Smooth muscle cell (in vitro differentiated cells): ENCODE measurements at regions not wholly inside any gene's neighbourhood (a gene's known extent, or its start where the extent isn't known, plus 50 kb on each side); places are given as distances from the start of the nearest gene placed in this dataset.
A peak's percentile ranks its signal among the peaks of the same experiment; 100 is the strongest.

Experiments
- DNase-seq: peaks from one replicate; lab custom pipeline; 2025; ENCODE audit not compliant: unreplicated experiment; lab: John Stamatoyannopoulos, UW
- H2AFZ ChIP-seq: fragments of 200-600 bp; sonication (generic); 2 replicates; pipeline ENCODE4 v1.6.0; 2016; ENCODE audit warnings: antibody characterized with exemption, low read depth, mild to moderate bottlenecking
- H3F3A ChIP-seq: fragments of 200-600 bp; sonication (generic); 2 replicates; pipeline ENCODE4 v1.6.0; 2017; ENCODE audit warnings: antibody characterized with exemption, low read depth
- H3K27ac ChIP-seq: fragments of 200-600 bp; sonication (generic); 2 replicates; pipeline ENCODE4 v1.5.1; 2016; ENCODE audit warnings: low read depth, mild to moderate bottlenecking
- H3K27me3 ChIP-seq: fragments of 200-600 bp; sonication (generic); 2 replicates; pipeline ENCODE4 v1.6.1; 2016; ENCODE audit warnings: low read depth, mild to moderate bottlenecking
- H3K36me3 ChIP-seq: fragments of 200-600 bp; sonication (generic); 2 replicates; pipeline ENCODE4 v1.5.1; 2016; ENCODE audit warnings: low read depth
- H3K4me1 ChIP-seq: fragments of 200-600 bp; sonication (generic); 2 replicates; pipeline ENCODE4 v1.5.1; 2016; ENCODE audit warnings: low read depth
- H3K4me2 ChIP-seq: fragments of 200-600 bp; sonication (generic); 2 replicates; pipeline ENCODE4 v1.6.0; 2016; ENCODE audit warnings: mild to moderate bottlenecking
- H3K4me3 ChIP-seq: fragments of 200-600 bp; sonication (generic); 2 replicates; pipeline ENCODE4 v1.5.1; 2016; ENCODE audit warnings: mild to moderate bottlenecking
- H3K79me2 ChIP-seq: fragments of 200-600 bp; sonication (generic); 2 replicates; pipeline ENCODE4 v1.6.0; 2016; ENCODE audit warnings: low read depth, mild to moderate bottlenecking
- H3K9ac ChIP-seq: fragments of 200-600 bp; sonication (generic); 2 replicates; pipeline ENCODE4 v1.6.0; 2016; ENCODE audit warnings: low read depth
- H3K9me3 ChIP-seq: fragments of 200-600 bp; sonication (generic); replicated peaks from 2 replicates; pipeline ENCODE4 v1.5.1; 2016; ENCODE audit warnings: low read depth
- H4K20me1 ChIP-seq: fragments of 200-600 bp; sonication (generic); 2 replicates; pipeline ENCODE4 v1.6.0; 2016; ENCODE audit warnings: low read depth
- WGBS: methylation state at CpG from one replicate; pipeline ENCODE4 v1.1.7; 2016; ENCODE audit warnings: low lambda C conversion rate; 5-methylcytosine and 5-hydroxymethylcytosine counted together
- TF ChIP-seq, protein P1 (sequence below): fragments of 200-600 bp; sonication (generic); IDR thresholded peaks from 2 replicates; pipeline ENCODE4 v1.5.1; 2017; ENCODE audit warnings: borderline replicate concordance, mild to moderate bottlenecking, antibody characterized with exemption; ENCODE audit not compliant: insufficient read depth, poor library complexity, severe bottlenecking

DNA sequence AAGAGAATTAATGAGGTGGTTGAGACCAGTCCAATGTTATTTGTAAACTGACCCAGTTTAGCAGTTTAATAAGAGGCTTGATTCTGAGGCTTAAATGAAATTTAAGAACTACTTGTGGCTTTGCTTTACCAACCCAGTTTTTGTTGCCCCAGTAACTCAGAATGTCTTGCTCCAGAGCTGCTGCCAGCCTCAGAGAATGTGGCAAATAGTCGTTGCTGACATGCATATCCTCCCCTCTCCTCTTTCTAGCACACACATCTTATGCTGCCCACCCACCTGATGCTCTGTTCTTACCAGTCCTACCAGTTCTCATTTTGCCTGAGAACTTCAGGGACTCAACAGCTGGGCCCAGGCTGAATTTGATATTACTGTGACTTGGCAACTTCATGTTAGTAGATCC, 92.4 kb upstream of the TSC22D2 start:
- Histone ChIP-seq H4K20me1 (no peaks in the 10 kb centered on the region), H3K9ac (no peak overlapping the region), H3K79me2 (no peaks in the 10 kb centered on the region), H3K4me2 (no peak overlapping the region), H3K4me3 (no peak overlapping the region), H3K27me3 (no peaks in the 10 kb centered on the region), H3K4me1 (peaks cover 7% of the 10 kb centered on the region), H3K9me3 (no peaks in the 10 kb centered on the region), H3F3A (peaks cover 4% of the 10 kb centered on the region), H3K27ac (no peak overlapping the region), H2AFZ (peak overlapping the region; percentile 72), H3K36me3 (no peaks in the 10 kb centered on the region)
- TF ChIP-seq, protein P1, sequence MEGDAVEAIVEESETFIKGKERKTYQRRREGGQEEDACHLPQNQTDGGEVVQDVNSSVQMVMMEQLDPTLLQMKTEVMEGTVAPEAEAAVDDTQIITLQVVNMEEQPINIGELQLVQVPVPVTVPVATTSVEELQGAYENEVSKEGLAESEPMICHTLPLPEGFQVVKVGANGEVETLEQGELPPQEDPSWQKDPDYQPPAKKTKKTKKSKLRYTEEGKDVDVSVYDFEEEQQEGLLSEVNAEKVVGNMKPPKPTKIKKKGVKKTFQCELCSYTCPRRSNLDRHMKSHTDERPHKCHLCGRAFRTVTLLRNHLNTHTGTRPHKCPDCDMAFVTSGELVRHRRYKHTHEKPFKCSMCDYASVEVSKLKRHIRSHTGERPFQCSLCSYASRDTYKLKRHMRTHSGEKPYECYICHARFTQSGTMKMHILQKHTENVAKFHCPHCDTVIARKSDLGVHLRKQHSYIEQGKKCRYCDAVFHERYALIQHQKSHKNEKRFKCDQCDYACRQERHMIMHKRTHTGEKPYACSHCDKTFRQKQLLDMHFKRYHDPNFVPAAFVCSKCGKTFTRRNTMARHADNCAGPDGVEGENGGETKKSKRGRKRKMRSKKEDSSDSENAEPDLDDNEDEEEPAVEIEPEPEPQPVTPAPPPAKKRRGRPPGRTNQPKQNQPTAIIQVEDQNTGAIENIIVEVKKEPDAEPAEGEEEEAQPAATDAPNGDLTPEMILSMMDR, result no peak
- 67% methylated on average over 1 of the region's 1 CpG for WGBS
- DNase-seq, result no peak

DNA sequence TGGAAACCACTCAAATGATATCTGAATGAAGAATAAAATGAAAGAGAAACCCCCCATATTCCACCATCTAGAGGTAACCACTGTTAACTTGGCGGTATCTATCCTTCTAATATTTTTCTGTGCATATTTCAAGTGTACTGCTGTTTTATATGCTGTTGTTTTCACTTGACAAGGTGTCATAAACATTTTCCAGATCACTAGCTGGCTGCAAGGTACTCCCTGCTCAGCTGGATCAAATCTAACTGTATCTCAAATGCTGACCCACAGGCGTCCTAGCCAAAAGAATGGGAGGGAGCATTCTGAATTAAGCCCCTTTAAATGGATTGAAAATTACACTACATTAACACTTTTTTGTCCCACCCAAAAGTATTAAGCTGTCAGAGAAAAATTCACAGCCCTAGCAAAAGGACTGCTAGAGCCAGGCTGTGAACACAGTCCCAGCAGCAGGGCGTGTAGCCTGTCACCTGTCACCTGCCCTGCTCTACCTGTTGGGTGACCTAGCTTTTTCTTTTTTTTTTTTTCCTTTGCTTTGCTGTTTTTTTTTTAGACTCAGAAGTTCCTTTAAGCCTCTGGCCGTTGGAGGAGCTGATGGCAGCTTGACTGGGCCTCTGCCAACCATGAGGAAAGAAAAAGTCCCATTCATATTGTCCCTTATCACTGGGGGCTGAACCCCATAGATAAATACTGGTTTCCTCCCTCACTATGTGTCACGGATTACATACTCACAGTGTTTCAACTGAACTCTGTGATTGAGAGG, 93.7 kb upstream of the TSC22D2 start:
- no peak for DNase-seq
- H3K4me2 ChIP-seq, result peak overlapping the region; percentile 14
- H3K4me3 ChIP-seq, result no peak overlapping the region
- H3K27me3 ChIP-seq, result no peaks in the 10 kb centered on the region
- peak overlapping the region; percentile 44 for H3K27ac ChIP-seq
- no peaks in the 10 kb centered on the region for H3K9me3 ChIP-seq
- no peaks in the 10 kb centered on the region for H3K79me2 ChIP-seq
- no peaks in the 10 kb centered on the region for H3K4me1 ChIP-seq
- no peak overlapping the region for H3K9ac ChIP-seq
- no peaks in the 10 kb centered on the region for H3K36me3 ChIP-seq
- 51% methylated on average over 5 of the region's 5 CpGs for WGBS
- TF ChIP-seq, protein P1, result no peak
- no peaks in the 10 kb centered on the region for H4K20me1 ChIP-seq
- H2AFZ ChIP-seq, result no peak overlapping the region
- no peaks in the 10 kb centered on the region for H3F3A ChIP-seq

DNA sequence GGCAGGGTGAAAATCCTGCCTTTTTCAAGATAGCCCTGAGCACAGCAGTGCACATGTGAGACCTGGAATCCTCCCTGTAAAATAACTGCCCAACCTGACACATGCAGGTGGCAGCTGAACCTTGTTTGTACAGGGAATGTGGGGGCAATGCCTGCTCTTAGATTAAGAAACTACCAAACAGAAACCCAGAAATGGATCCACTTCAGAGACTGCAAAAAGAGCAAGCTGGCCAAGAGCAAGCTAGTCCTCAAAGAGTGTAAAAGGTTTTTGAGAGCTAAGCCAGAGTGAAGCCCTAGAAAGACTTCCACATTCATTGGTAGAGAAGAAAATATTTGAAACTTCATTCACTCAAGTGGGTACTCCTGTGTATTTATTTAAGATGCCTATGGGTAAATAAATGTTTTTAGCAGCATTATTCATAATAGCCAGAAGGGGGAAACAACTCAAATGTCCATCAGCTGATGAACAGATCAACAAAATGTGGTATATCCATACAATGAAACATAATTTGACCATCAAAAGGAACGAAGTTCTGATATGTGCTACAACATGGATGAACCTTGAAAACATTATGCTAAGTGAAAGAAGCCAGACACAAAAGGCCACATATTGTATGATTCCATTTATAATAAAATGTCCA, 96.0 kb upstream of the TSC22D2 start:
- Histone ChIP-seq H3K9me3 (no peaks in the 10 kb centered on the region), H3K4me3 (no peak overlapping the region), H3K79me2 (no peaks in the 10 kb centered on the region), H3K4me1 (no peaks in the 10 kb centered on the region), H3K27me3 (no peaks in the 10 kb centered on the region), H2AFZ (no peak overlapping the region), H4K20me1 (no peaks in the 10 kb centered on the region), H3K36me3 (no peaks in the 10 kb centered on the region), H3K9ac (no peak overlapping the region), H3F3A (no peaks in the 10 kb centered on the region), H3K27ac (no peak overlapping the region), H3K4me2 (no peak overlapping the region)
- no peak for DNase-seq
- TF ChIP-seq, protein P1, result no peak
- 91% methylated on average over 1 of the region's 1 CpG for WGBS
